HCT116 (cell line): ENCODE measurements at regions not wholly inside any gene's neighbourhood (a gene's known extent, or its start where the extent isn't known, plus 50 kb on each side); places are given as distances from the start of the nearest gene placed in this dataset.

Experiments used
- ATAC-seq: fragments of 200-7000 bp; cut with Tn5 transposase; 2 replicates; pipeline ENCODE4 v1.9.1; 2020; ENCODE audit warnings: mild to moderate bottlenecking, moderate library complexity
- BruUV-seq: library from RNA; stranded (reverse); fragments of 400-500 nt; replicated peaks from 2 replicates; lab custom pipeline; 2021; lab: Mats Ljungman, UMichigan
- CTCF ChIA-PET: fragments of 300-600 bp; sonication (Branson Sonifier 250); formaldehyde crosslinking; loops from one replicate; lab custom pipeline; 2021; ENCODE audit warnings: antibody characterized with exemption; lab: Charles Lee
- POLR2A ChIA-PET: fragments of 300-600, 350-600 bp; sonication (Branson Sonifier 250); formaldehyde crosslinking; loops from one replicate; lab custom pipeline; 2021; ENCODE audit warnings: antibody characterized with exemption; lab: Charles Lee
- RAD21 ChIA-PET, 2 experiments: fragments of 300-600 bp; sonication (Branson Sonifier 250); formaldehyde crosslinking; loops; one replicate each; lab custom pipeline; 2023; ENCODE audit warnings: low total read pairs in 2 of 2; ENCODE audit not compliant: uncharacterized antibody in 2 of 2, unreplicated experiment in 2 of 2, low non-redundant PET in 1 of 2; lab: Charles Lee
- DNase-seq: peaks from one replicate; pipeline ENCODE4 v3.0.0-alpha.2; 2010; ENCODE audit warnings: low read depth, low spot score
- H2AFZ ChIP-seq: fragments of 200-600 bp; shearing (Covaris generic), sonication (generic); 2 replicates; pipeline ENCODE4 v1.6.1; 2017; ENCODE audit warnings: low read depth, mixed run types, mixed read lengths, antibody characterized with exemption, low read length; ENCODE audit not compliant: poor library complexity, severe bottlenecking
- H3K27ac ChIP-seq: 2 replicates; pipeline ENCODE4 v1.5.1; 2012; ENCODE audit warnings: low read depth, low read length
- H3K27me3 ChIP-seq: fragments of 200-600 bp; sonication (generic); 2 replicates; pipeline ENCODE4 v1.6.1; 2016; ENCODE audit warnings: mixed run types, low read length, mixed read lengths; ENCODE audit not compliant: insufficient read depth
- H3K36me3 ChIP-seq, 2 experiments: fragments of 200-500 bp in 1 of 2; fragments of 200-600 bp in 1 of 2; sonication (Bioruptor generic) in 1 of 2; sonication (generic) in 1 of 2; 2 replicates each; pipeline versions ENCODE4 v1.5.1 to v1.6.1; 2014 to 2016; ENCODE audit warnings: low read length in 2 of 2, inconsistent platforms in 1 of 2, mixed read lengths in 1 of 2, mixed run types in 1 of 2; ENCODE audit not compliant: insufficient read depth in 2 of 2, control insufficient read depth in 1 of 2
- H3K4me1 ChIP-seq, 2 experiments: fragments of 200-600 bp in 1 of 2; sonication (generic) in 1 of 2; 2 replicates each; pipeline versions ENCODE4 v1.5.1 to v1.6.1; 2012 to 2017; ENCODE audit warnings: low read length in 2 of 2, inconsistent platforms in 1 of 2, mild to moderate bottlenecking in 1 of 2, mixed read lengths in 1 of 2, mixed run types in 1 of 2, moderate library complexity in 1 of 2; ENCODE audit not compliant: insufficient read depth in 2 of 2, control insufficient read depth in 1 of 2
- H3K4me2 ChIP-seq: fragments of 200-600 bp; sonication (generic); 2 replicates; pipeline ENCODE4 v1.6.1; 2017; ENCODE audit warnings: mixed run types, low read length, mixed read lengths
- H3K4me3 ChIP-seq, 2 experiments: fragments of 200-600 bp in 1 of 2; sonication (generic) in 1 of 2; replicated peaks in 1 of 2; 2 replicates each; pipeline ENCODE4 v1.5.1; 2011 to 2016; ENCODE audit warnings: low read length in 2 of 2, control low read depth in 1 of 2, low read depth in 1 of 2, mild to moderate bottlenecking in 1 of 2, mixed read lengths in 1 of 2, mixed run types in 1 of 2
- H3K79me2 ChIP-seq: fragments of 200-600 bp; sonication (generic); 2 replicates; pipeline ENCODE4 v1.6.1; 2017; ENCODE audit warnings: mild to moderate bottlenecking, mixed run types, low read length, moderate library complexity, mixed read lengths; ENCODE audit not compliant: insufficient read depth
- H3K9ac ChIP-seq: fragments of 200-600 bp; sonication (generic); 2 replicates; pipeline ENCODE4 v1.6.1; 2016; ENCODE audit warnings: low read length, mixed read lengths
- H3K9me2 ChIP-seq: fragments of 200-600 bp; sonication (generic), shearing (Covaris generic); 2 replicates; pipeline ENCODE4 v1.6.1; 2017; ENCODE audit warnings: mixed run types, mild to moderate bottlenecking, moderate library complexity; ENCODE audit not compliant: insufficient read depth
- H3K9me3 ChIP-seq, 2 experiments: fragments of 200-500 bp in 1 of 2; fragments of 200-600 bp in 1 of 2; sonication (Bioruptor generic) in 1 of 2; sonication (generic) in 1 of 2; 2 replicates each; pipeline ENCODE4 v1.6.1; 2014 to 2017; ENCODE audit warnings: low read length in 2 of 2, mixed read lengths in 2 of 2, inconsistent platforms in 1 of 2, low read depth in 1 of 2, mild to moderate bottlenecking in 1 of 2, mixed run types in 1 of 2, moderate library complexity in 1 of 2; ENCODE audit not compliant: control insufficient read depth in 1 of 2, insufficient read depth in 1 of 2
- H4K20me1 ChIP-seq: fragments of 200-600 bp; sonication (generic), shearing (Covaris generic); 2 replicates; pipeline ENCODE4 v1.6.1; 2017; ENCODE audit warnings: mixed run types, mild to moderate bottlenecking, moderate library complexity; ENCODE audit not compliant: insufficient read depth
- EGR1 ChIP-seq: IDR thresholded peaks from 2 replicates; pipeline ENCODE4 v1.6.1; 2012; ENCODE audit warnings: low read depth
- FOSL1 ChIP-seq: IDR thresholded peaks from 2 replicates; pipeline ENCODE4 v1.6.1; 2012; ENCODE audit warnings: low read depth
- JUND ChIP-seq: IDR thresholded peaks from 2 replicates; pipeline ENCODE4 v1.6.1; 2012
- POLR2A ChIP-seq: IDR thresholded peaks from 2 replicates; pipeline ENCODE4 v1.7.0; 2011; ENCODE audit warnings: borderline replicate concordance; ENCODE audit not compliant: insufficient read depth, insufficient read length; ENCODE audit errors: extremely low read depth
- RAD21 ChIP-seq: IDR thresholded peaks from 2 replicates; pipeline ENCODE4 v1.6.1; 2012; ENCODE audit warnings: low read depth, mild to moderate bottlenecking
- SP1 ChIP-seq: IDR thresholded peaks from 2 replicates; pipeline ENCODE4 v1.6.1; 2012; ENCODE audit warnings: low read depth
- SRF ChIP-seq: IDR thresholded peaks from 2 replicates; pipeline ENCODE4 v1.6.1; 2012; ENCODE audit warnings: low read depth
- YY1 ChIP-seq: IDR thresholded peaks from 2 replicates; pipeline ENCODE4 v1.6.1; 2011; ENCODE audit warnings: low read length, low read depth, moderate library complexity, mild to moderate bottlenecking; ENCODE audit not compliant: insufficient replicate concordance; ENCODE audit errors: extremely low read depth
- ZNF274 ChIP-seq: fragments of 200-500 bp; sonication (Bioruptor generic); IDR thresholded peaks from 2 replicates; pipeline ENCODE4 v1.6.1; 2014; ENCODE audit warnings: mild to moderate bottlenecking, low read depth, low read length, inconsistent platforms
- intact Hi-C: fragments of 100-400 bp; cut with micrococcal nuclease; formaldehyde crosslinking; loops from 2 replicates; pipeline ENCODE4 v1.10.0; 2022
- TF ChIP-seq, protein P1 (sequence below): IDR thresholded peaks from 2 replicates; pipeline ENCODE4 v1.6.1; 2012
- TF ChIP-seq, protein P2 (sequence below), 3 experiments: fragments of 200-600 bp in 1 of 3; sonication (generic) in 1 of 3; IDR thresholded peaks in 2 of 3; conservative IDR thresholded peaks in 1 of 3; 2 replicates each; pipeline ENCODE4 v1.5.1; 2012 to 2017; ENCODE audit warnings: low read depth in 2 of 3, low read length in 2 of 3, antibody characterized with exemption in 1 of 3, borderline replicate concordance in 1 of 3, control low read depth in 1 of 3, mild to moderate bottlenecking in 1 of 3, mixed read lengths in 1 of 3, mixed run types in 1 of 3, moderate library complexity in 1 of 3; ENCODE audit not compliant: insufficient read depth in 1 of 3

GRCh38 chr4:27089186-27089585 lies 228.5 kb downstream of the STIM2 start (continued):
- no peak for TF ChIP-seq ZNF274
- TF ChIP-seq, protein P1, sequence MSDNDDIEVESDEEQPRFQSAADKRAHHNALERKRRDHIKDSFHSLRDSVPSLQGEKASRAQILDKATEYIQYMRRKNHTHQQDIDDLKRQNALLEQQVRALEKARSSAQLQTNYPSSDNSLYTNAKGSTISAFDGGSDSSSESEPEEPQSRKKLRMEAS, result no peak
- no peak for TF ChIP-seq SRF
- no peak for TF ChIP-seq JUND
- no peak for TF ChIP-seq YY1
- TF ChIP-seq SP1, result no peak
- no peak for TF ChIP-seq EGR1
- TF ChIP-seq POLR2A, result no peak
- TF ChIP-seq FOSL1, result no peak
- TF ChIP-seq, protein P2, sequence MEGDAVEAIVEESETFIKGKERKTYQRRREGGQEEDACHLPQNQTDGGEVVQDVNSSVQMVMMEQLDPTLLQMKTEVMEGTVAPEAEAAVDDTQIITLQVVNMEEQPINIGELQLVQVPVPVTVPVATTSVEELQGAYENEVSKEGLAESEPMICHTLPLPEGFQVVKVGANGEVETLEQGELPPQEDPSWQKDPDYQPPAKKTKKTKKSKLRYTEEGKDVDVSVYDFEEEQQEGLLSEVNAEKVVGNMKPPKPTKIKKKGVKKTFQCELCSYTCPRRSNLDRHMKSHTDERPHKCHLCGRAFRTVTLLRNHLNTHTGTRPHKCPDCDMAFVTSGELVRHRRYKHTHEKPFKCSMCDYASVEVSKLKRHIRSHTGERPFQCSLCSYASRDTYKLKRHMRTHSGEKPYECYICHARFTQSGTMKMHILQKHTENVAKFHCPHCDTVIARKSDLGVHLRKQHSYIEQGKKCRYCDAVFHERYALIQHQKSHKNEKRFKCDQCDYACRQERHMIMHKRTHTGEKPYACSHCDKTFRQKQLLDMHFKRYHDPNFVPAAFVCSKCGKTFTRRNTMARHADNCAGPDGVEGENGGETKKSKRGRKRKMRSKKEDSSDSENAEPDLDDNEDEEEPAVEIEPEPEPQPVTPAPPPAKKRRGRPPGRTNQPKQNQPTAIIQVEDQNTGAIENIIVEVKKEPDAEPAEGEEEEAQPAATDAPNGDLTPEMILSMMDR (IDR thresholded peaks at IDR 0.05 in 2 of 3, conservative IDR thresholded peaks at IDR 0.05 in 1 of 3; ENCODE audit: borderline replicate concordance in 1 of 3, insufficient read depth in 1 of 3, low read depth in 2 of 3, low read length in 2 of 3), result no peak

DNA sequence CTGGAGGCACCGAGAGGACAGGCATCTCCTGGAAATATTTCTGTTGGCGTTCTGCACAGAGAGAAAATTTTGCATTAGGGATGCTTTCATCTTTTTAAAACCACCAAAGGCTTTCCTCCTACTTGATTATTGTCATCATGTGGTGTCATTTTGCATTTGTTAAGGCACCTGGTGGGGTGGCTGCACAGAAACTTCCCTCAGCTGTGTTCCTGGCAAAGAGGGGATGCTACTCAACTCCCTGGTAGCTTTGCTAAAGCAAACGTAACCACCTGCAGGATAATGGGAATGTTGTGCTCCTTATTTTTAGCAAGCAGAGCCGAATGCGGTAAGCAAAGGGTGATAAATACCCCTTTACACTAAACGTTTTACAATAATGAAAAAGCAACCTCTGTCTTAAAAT lies 229.8 kb downstream of the STIM2 start:
- TF ChIP-seq RAD21, result no peak
- RAD21 ChIA-PET, result no interaction called here

More for the DNA sequence above, 229.8 kb downstream of the STIM2 start:
- ChIA-PET CTCF (no interaction called here), POLR2A (no interaction called here)
- Histone ChIP-seq H3K36me3 (no peaks in the 10 kb centered on the region), H4K20me1 (no peaks in the 10 kb centered on the region), H3K4me1 (no peaks in the 10 kb centered on the region), H3K4me2 (no peak overlapping the region), H2AFZ (no peak overlapping the region), H3K9ac (no peak overlapping the region), H3K79me2 (no peaks in the 10 kb centered on the region), H3K27ac (no peak overlapping the region), H3K4me3 (no peak overlapping the region), H3K9me2 (no peaks in the 10 kb centered on the region), H3K9me3 (no peaks in the 10 kb centered on the region), H3K27me3 (peaks cover 13% of the 10 kb centered on the region; the same call in 1 of the 2 replicates)
- DNase-seq (no peak), ATAC-seq (no peak)
- no TSS peak for BruUV-seq
- intact Hi-C loops, result loop anchor here (10.0 kb wide), 1 partner anchor 114 kb away; no protein-coding TSS in a partner anchor
